ENCODE measurements at regions not wholly inside any gene's neighbourhood (a gene's known extent, or its start where the extent isn't known, plus 50 kb on each side); places are given as distances from the start of the nearest gene placed in this dataset.

DNA sequence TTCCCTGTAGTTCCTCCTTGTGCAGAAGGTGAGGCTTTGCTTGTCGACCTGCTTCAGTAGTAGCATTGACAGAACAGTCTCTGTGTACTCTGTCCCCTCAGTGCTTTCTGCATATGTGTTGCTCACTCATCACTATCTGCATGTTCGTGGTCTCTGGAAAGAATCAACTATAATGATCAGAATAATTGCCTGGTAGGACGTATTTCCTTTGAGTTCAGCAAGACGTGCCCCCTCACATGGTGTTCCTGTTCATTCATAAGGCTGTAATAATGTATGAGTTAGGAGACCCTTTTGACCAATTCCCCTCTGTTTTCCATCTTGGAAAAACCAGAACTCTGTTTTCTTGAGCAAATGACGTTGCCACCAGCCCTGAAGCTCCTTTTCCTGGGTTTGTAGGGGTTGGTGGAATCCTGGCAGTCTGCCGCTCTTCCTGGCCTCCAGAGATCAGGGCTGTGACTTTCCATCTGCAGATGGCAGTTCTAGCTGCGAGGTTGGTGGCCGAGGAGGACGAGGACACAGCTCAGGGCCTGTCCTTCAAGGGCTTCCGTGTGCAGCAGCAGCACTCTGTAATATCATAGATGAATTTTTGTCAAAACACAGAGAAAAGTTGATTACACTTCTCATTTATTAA, 61.9 kb downstream of the EXOSC2 start:
- Histone ChIP-seq H3K4me3 (ENCODE audit: low read depth in 1 of 2, low read length in 2 of 2) (no peak overlapping the region), H3K27ac (ENCODE audit: low read depth, low read length) (no peak overlapping the region), H3K4me1 (ENCODE audit: control insufficient read depth in 1 of 2, insufficient read depth in 2 of 2, low read length in 2 of 2) (no peaks in the 10 kb centered on the region), H3K36me3 (ENCODE audit: control insufficient read depth in 1 of 2, insufficient read depth in 2 of 2, low read length in 2 of 2) (no peaks in the 10 kb centered on the region), H3K27me3 (ENCODE audit: control insufficient read depth in 1 of 2, insufficient read depth in 2 of 2, low read length in 2 of 2) (no peaks in the 10 kb centered on the region), H3K9ac (ENCODE audit: low read depth in 1 of 2, low read length in 2 of 2) (no peak overlapping the region), H3K9me3 (ENCODE audit: control insufficient read depth in 1 of 2, low read length in 2 of 2) (no peaks in the 10 kb centered on the region)

GRCh38 chr9:130756037-130756436, 62.5 kb downstream of the EXOSC2 start:
- Histone ChIP-seq H3K27ac (ENCODE audit: low read depth, low read length) (no peak overlapping the region), H3K4me1 (ENCODE audit: control insufficient read depth in 1 of 2, insufficient read depth in 2 of 2, low read length in 2 of 2) (no peaks in the 10 kb centered on the region), H3K4me3 (ENCODE audit: low read depth in 1 of 2, low read length in 2 of 2) (no peak overlapping the region), H3K9ac (ENCODE audit: low read depth in 1 of 2, low read length in 2 of 2) (no peak overlapping the region), H3K27me3 (ENCODE audit: control insufficient read depth in 1 of 2, insufficient read depth in 2 of 2, low read length in 2 of 2) (no peaks in the 10 kb centered on the region), H3K9me3 (ENCODE audit: control insufficient read depth in 1 of 2, low read length in 2 of 2) (no peaks in the 10 kb centered on the region), H3K36me3 (ENCODE audit: control insufficient read depth in 1 of 2, insufficient read depth in 2 of 2, low read length in 2 of 2) (no peaks in the 10 kb centered on the region)

GRCh38 chr9:130756455-130757152, 63.0 kb downstream of the EXOSC2 start:
- Histone ChIP-seq H3K27me3 (ENCODE audit: control insufficient read depth in 1 of 2, insufficient read depth in 2 of 2, low read length in 2 of 2) (no peaks in the 10 kb centered on the region), H3K9me3 (ENCODE audit: control insufficient read depth in 1 of 2, low read length in 2 of 2) (no peaks in the 10 kb centered on the region), H3K4me3 (ENCODE audit: low read depth in 1 of 2, low read length in 2 of 2) (no peak overlapping the region), H3K4me1 (ENCODE audit: control insufficient read depth in 1 of 2, insufficient read depth in 2 of 2, low read length in 2 of 2) (no peaks in the 10 kb centered on the region), H3K27ac (ENCODE audit: low read depth, low read length) (no peak overlapping the region), H3K9ac (ENCODE audit: low read depth in 1 of 2, low read length in 2 of 2) (no peak overlapping the region), H3K36me3 (ENCODE audit: control insufficient read depth in 1 of 2, insufficient read depth in 2 of 2, low read length in 2 of 2) (no peaks in the 10 kb centered on the region)

- Histone ChIP-seq H3K4me3 (ENCODE audit: low read depth in 1 of 2, low read length in 2 of 2) (no peak overlapping the region), H3K9ac (ENCODE audit: low read depth in 1 of 2, low read length in 2 of 2) (no peak overlapping the region), H3K36me3 (ENCODE audit: control insufficient read depth in 1 of 2, insufficient read depth in 2 of 2, low read length in 2 of 2) (no peaks in the 10 kb centered on the region), H3K27ac (ENCODE audit: low read depth, low read length) (no peak overlapping the region), H3K9me3 (ENCODE audit: control insufficient read depth in 1 of 2, low read length in 2 of 2) (no peaks in the 10 kb centered on the region), H3K27me3 (ENCODE audit: control insufficient read depth in 1 of 2, insufficient read depth in 2 of 2, low read length in 2 of 2) (no peaks in the 10 kb centered on the region), H3K4me1 (ENCODE audit: control insufficient read depth in 1 of 2, insufficient read depth in 2 of 2, low read length in 2 of 2) (no peaks in the 10 kb centered on the region)
Measured at GRCh38 chr9:130759738-130760137, 66.2 kb downstream of the EXOSC2 start.

DNA sequence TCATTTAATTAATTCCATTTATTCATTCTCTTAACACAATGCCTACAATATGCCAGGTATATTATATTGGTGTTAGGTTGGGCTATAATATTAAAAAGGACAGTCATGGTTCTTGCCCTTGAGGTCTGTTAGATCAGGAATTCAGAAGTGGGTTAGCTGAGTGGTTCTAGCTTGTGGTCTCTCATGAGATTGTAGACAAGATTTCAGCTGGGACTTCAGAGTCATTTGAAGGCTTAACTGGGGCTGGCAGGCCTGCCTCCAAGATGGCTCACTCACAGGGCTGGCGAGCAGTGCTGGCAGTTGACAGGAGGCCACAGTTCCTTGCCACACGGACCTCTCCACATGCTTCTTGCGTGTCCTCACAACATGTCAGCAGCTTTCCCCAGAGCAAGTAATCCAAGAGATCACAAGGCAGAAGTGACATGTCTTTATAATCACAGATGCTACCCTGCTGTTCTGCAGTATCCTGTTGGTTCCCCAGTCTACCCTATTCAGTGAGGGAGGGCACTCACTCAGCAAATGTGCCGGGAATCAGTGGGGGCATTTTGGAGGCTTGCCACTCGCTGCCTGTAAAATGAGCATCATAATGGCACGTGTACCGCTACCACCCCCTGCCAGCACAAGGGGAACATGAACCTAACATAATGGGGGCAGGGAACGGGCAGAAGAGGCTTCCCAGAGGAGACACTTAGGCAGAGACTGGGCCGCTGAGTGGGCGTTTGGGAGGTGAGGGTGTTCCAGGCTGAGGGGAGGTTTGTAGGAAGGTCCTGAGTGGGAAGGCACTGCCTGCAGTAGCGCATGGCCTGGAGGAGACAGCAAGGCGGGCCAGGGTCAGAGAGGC, 70.0 kb downstream of the EXOSC2 start:
- H3K9ac ChIP-seq (ENCODE audit: low read depth in 1 of 2, low read length in 2 of 2): no peak overlapping the region
- H3K4me1 ChIP-seq (ENCODE audit: control insufficient read depth in 1 of 2, insufficient read depth in 2 of 2, low read length in 2 of 2): peaks cover 29 to 34% of the 10 kb centered on the region in 2 donors
- no peaks in the 10 kb centered on the region for H3K36me3 ChIP-seq (ENCODE audit: control insufficient read depth in 1 of 2, insufficient read depth in 2 of 2, low read length in 2 of 2)
- H3K4me3 ChIP-seq (ENCODE audit: low read depth in 1 of 2, low read length in 2 of 2): no peak overlapping the region
- no peaks in the 10 kb centered on the region for H3K9me3 ChIP-seq (ENCODE audit: control insufficient read depth in 1 of 2, low read length in 2 of 2)
- no peaks in the 10 kb centered on the region for H3K27me3 ChIP-seq (ENCODE audit: control insufficient read depth in 1 of 2, insufficient read depth in 2 of 2, low read length in 2 of 2)
- H3K27ac ChIP-seq (ENCODE audit: low read depth, low read length): no peak overlapping the region

GRCh38 chr9:130765137-130766020, 69.7 kb upstream of the ABL1 start:
- no peak overlapping the region for H3K27ac ChIP-seq (ENCODE audit: low read depth, low read length)
- H3K9ac ChIP-seq (ENCODE audit: low read depth in 1 of 2, low read length in 2 of 2): peak overlapping the region in 1 of 2 donors; percentile 3
- H3K4me1 ChIP-seq (ENCODE audit: control insufficient read depth in 1 of 2, insufficient read depth in 2 of 2, low read length in 2 of 2): peaks cover 33 to 39% of the 10 kb centered on the region in 2 donors
- H3K27me3 ChIP-seq (ENCODE audit: control insufficient read depth in 1 of 2, insufficient read depth in 2 of 2, low read length in 2 of 2): no peaks in the 10 kb centered on the region
- no peaks in the 10 kb centered on the region for H3K36me3 ChIP-seq (ENCODE audit: control insufficient read depth in 1 of 2, insufficient read depth in 2 of 2, low read length in 2 of 2)
- no peaks in the 10 kb centered on the region for H3K9me3 ChIP-seq (ENCODE audit: control insufficient read depth in 1 of 2, low read length in 2 of 2)
- H3K4me3 ChIP-seq (ENCODE audit: low read depth in 1 of 2, low read length in 2 of 2): no peak overlapping the region

GRCh38 chr9:130766021-130766926, 68.8 kb upstream of the ABL1 start:
- Histone ChIP-seq H3K27ac (ENCODE audit: low read depth, low read length) (no peak overlapping the region), H3K4me1 (ENCODE audit: control insufficient read depth in 1 of 2, insufficient read depth in 2 of 2, low read length in 2 of 2) (peaks cover 36 to 48% of the 10 kb centered on the region in 2 donors), H3K9ac (ENCODE audit: low read depth in 1 of 2, low read length in 2 of 2) (peak overlapping the region; percentile 3 to 38), H3K36me3 (ENCODE audit: control insufficient read depth in 1 of 2, insufficient read depth in 2 of 2, low read length in 2 of 2) (no peaks in the 10 kb centered on the region), H3K4me3 (ENCODE audit: low read depth in 1 of 2, low read length in 2 of 2) (no peak overlapping the region), H3K9me3 (ENCODE audit: control insufficient read depth in 1 of 2, low read length in 2 of 2) (no peaks in the 10 kb centered on the region), H3K27me3 (ENCODE audit: control insufficient read depth in 1 of 2, insufficient read depth in 2 of 2, low read length in 2 of 2) (no peaks in the 10 kb centered on the region)

- H3K4me3 ChIP-seq (ENCODE audit: low read depth in 1 of 2, low read length in 2 of 2): no peak overlapping the region
- no peaks in the 10 kb centered on the region for H3K27me3 ChIP-seq (ENCODE audit: control insufficient read depth in 1 of 2, insufficient read depth in 2 of 2, low read length in 2 of 2)
- H3K36me3 ChIP-seq (ENCODE audit: control insufficient read depth in 1 of 2, insufficient read depth in 2 of 2, low read length in 2 of 2): no peaks in the 10 kb centered on the region
- peak overlapping the region in 1 of 2 donors; percentile 38 for H3K9ac ChIP-seq (ENCODE audit: low read depth in 1 of 2, low read length in 2 of 2)
- peaks cover 36 to 48% of the 10 kb centered on the region in 2 donors for H3K4me1 ChIP-seq (ENCODE audit: control insufficient read depth in 1 of 2, insufficient read depth in 2 of 2, low read length in 2 of 2)
- no peaks in the 10 kb centered on the region for H3K9me3 ChIP-seq (ENCODE audit: control insufficient read depth in 1 of 2, low read length in 2 of 2)
- H3K27ac ChIP-seq (ENCODE audit: low read depth, low read length): no peak overlapping the region
Measured at GRCh38 chr9:130766927-130767307, 68.1 kb upstream of the ABL1 start.

DNA sequence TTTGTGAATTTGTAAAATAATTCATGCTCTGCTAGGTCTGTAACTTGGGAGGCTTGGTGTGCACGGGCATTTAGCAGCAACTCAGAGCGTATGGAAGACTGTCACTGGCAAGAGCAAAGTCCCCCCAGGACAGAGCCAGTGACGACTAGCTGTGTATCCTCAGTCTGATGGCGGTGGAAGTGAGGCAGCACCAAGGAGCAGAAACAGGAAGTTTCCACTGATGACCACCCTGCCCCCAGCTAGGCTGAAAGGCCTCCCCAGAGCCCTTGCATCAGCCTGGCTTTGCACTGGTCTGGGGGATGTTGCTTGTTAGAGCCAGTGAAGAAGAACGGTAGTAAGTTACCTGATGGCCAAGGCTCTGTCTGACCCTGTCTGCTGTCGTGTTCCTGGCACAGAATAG, 66.8 kb upstream of the ABL1 start:
- Histone ChIP-seq H3K4me1 (ENCODE audit: control insufficient read depth in 1 of 2, insufficient read depth in 2 of 2, low read length in 2 of 2) (peaks cover 36 to 48% of the 10 kb centered on the region in 2 donors), H3K27ac (ENCODE audit: low read depth, low read length) (no peak overlapping the region)

More for the DNA sequence above, 66.8 kb upstream of the ABL1 start:
- Histone ChIP-seq H3K9me3 (ENCODE audit: control insufficient read depth in 1 of 2, low read length in 2 of 2) (no peaks in the 10 kb centered on the region), H3K4me3 (ENCODE audit: low read depth in 1 of 2, low read length in 2 of 2) (peak overlapping the region; percentile 41 to 54), H3K36me3 (ENCODE audit: control insufficient read depth in 1 of 2, insufficient read depth in 2 of 2, low read length in 2 of 2) (no peaks in the 10 kb centered on the region), H3K27me3 (ENCODE audit: control insufficient read depth in 1 of 2, insufficient read depth in 2 of 2, low read length in 2 of 2) (no peaks in the 10 kb centered on the region), H3K9ac (ENCODE audit: low read depth in 1 of 2, low read length in 2 of 2) (peak overlapping the region in 1 of 2 donors; percentile 59)
